Lower leg skin (tissue), 4 donors: ENCODE measurements at regions not wholly inside any gene's neighbourhood (a gene's known extent, or its start where the extent isn't known, plus 50 kb on each side); places are given as distances from the start of the nearest gene placed in this dataset.
"Not testable (repeated sequence)": the region's sequence is repeated elsewhere in the genome, so short reads cannot be mapped to it uniquely, and the experiment has no call there.

Experiments
- DNase-seq, 2 donors: peaks; one replicate each; pipeline ENCODE4 v3.0.0-alpha.2; 2019; ENCODE audit warnings: low spot score in 2 of 2
- H3K4me3 ChIP-seq: fragments of 200-600 bp; sonication (generic); 2 replicates; pipeline ENCODE4 v1.5.1; 2017; ENCODE audit warnings: mild to moderate bottlenecking, low read depth; ENCODE audit not compliant: poor library complexity, severe bottlenecking
- CTCF ChIP-seq, 3 donors: fragments of 450-650 bp; IDR thresholded peaks; one replicate each; pipeline ENCODE4 v1.5.1; 2016; ENCODE audit warnings: antibody characterized with exemption in 3 of 3, mild to moderate bottlenecking in 3 of 3, moderate library complexity in 2 of 3
- POLR2A ChIP-seq, 2 donors: fragments of 450-650 bp; IDR thresholded peaks; one replicate each; pipeline ENCODE4 v1.6.1; 2016 to 2017; ENCODE audit warnings: antibody characterized with exemption in 2 of 2, mild to moderate bottlenecking in 1 of 2, moderate library complexity in 1 of 2
- WGBS, 2 donors: methylation state at CpG; one replicate each; pipeline ENCODE4 v1.1.5; 2018; 5-methylcytosine and 5-hydroxymethylcytosine counted together
- intact Hi-C: fragments of 100-400 bp; cut with DNase I; formaldehyde crosslinking; loops from one replicate; pipeline ENCODE4 v1.15.0; 2023; ENCODE audit warnings: low total_unique reads

- TF ChIP-seq POLR2A (IDR thresholded peaks at IDR 0.05) (no peak), CTCF (IDR thresholded peaks at IDR 0.05) (no peak)
Observed at GRCh38 chr14:48709277-48709785, 876.8 kb downstream of the RPS29 start.

GRCh38 chr14:48704639-48705038 lies 881.5 kb downstream of the RPS29 start:
- intact Hi-C loops: no loop called here
- TF ChIP-seq CTCF (IDR thresholded peaks at IDR 0.05) (no peak), POLR2A (IDR thresholded peaks at IDR 0.05) (no peak)
- no peak overlapping the region for H3K4me3 ChIP-seq

More at GRCh38 chr14:48709277-48709785, 876.8 kb downstream of the RPS29 start:
- WGBS, 2 donors: 66 to 68% methylated on average over 1 of the region's 1 CpG
- no peak for DNase-seq
- intact Hi-C loops: no loop called here
- no peak overlapping the region for H3K4me3 ChIP-seq

GRCh38 chr14:48703728-48704467 lies 882.3 kb downstream of the RPS29 start:
- no peak for DNase-seq
- intact Hi-C loops: no loop called here
- 30 to 34% methylated on average over 2 of the region's 2 CpGs for WGBS, 2 donors
- no peak overlapping the region for H3K4me3 ChIP-seq
- TF ChIP-seq POLR2A (IDR thresholded peaks at IDR 0.05) (no peak), CTCF (IDR thresholded peaks at IDR 0.05) (no peak)

More at GRCh38 chr14:48704639-48705038, 881.5 kb downstream of the RPS29 start:
- no peak for DNase-seq

- H3K4me3 ChIP-seq: not testable (repeated sequence)
Observed at GRCh38 chr14:48697362-48697761, 888.8 kb downstream of the RPS29 start.

GRCh38 chr14:48693793-48694192 lies 892.4 kb downstream of the RPS29 start:
- H3K4me3 ChIP-seq: no peak overlapping the region
- TF ChIP-seq POLR2A (IDR thresholded peaks at IDR 0.05): no peak
- no peak for TF ChIP-seq CTCF (IDR thresholded peaks at IDR 0.05)
- DNase-seq: no peak
- intact Hi-C loops: no loop called here
- 58 to 68% methylated on average over 1 of the region's 1 CpG for WGBS, 2 donors

More at GRCh38 chr14:48697362-48697761, 888.8 kb downstream of the RPS29 start:
- peak in 1 of 2 donors; percentile 78 for DNase-seq
- 80 to 97% methylated on average over 6 of the region's 6 CpGs for WGBS, 2 donors
- intact Hi-C loops: not testable (repeated sequence)

GRCh38 chr14:48690349-48690748 lies 895.8 kb downstream of the RPS29 start:
- H3K4me3 ChIP-seq: no peak overlapping the region
- DNase-seq: no peak
- no peak for TF ChIP-seq POLR2A (IDR thresholded peaks at IDR 0.05)
- TF ChIP-seq CTCF (IDR thresholded peaks at IDR 0.05): no peak
- WGBS, 2 donors: 86 to 88% methylated on average over 1 of the region's 1 CpG
- intact Hi-C loops: no loop called here
